Lower leg skin (tissue), 4 donors: ENCODE measurements at regions not wholly inside any gene's neighbourhood (a gene's known extent, or its start where the extent isn't known, plus 50 kb on each side); places are given as distances from the start of the nearest gene placed in this dataset.

Experiments
- DNase-seq, 2 donors: peaks; one replicate each; pipeline ENCODE4 v3.0.0-alpha.2; 2019; ENCODE audit warnings: low spot score in 2 of 2
- H3K4me3 ChIP-seq: fragments of 200-600 bp; sonication (generic); 2 replicates; pipeline ENCODE4 v1.5.1; 2017; ENCODE audit warnings: mild to moderate bottlenecking, low read depth; ENCODE audit not compliant: poor library complexity, severe bottlenecking
- CTCF ChIP-seq, 3 donors: fragments of 450-650 bp; IDR thresholded peaks; one replicate each; pipeline ENCODE4 v1.5.1; 2016; ENCODE audit warnings: antibody characterized with exemption in 3 of 3, mild to moderate bottlenecking in 3 of 3, moderate library complexity in 2 of 3
- POLR2A ChIP-seq, 2 donors: fragments of 450-650 bp; IDR thresholded peaks; one replicate each; pipeline ENCODE4 v1.6.1; 2016 to 2017; ENCODE audit warnings: antibody characterized with exemption in 2 of 2, mild to moderate bottlenecking in 1 of 2, moderate library complexity in 1 of 2
- WGBS, 2 donors: methylation state at CpG; one replicate each; pipeline ENCODE4 v1.1.5; 2018; 5-methylcytosine and 5-hydroxymethylcytosine counted together
- intact Hi-C: fragments of 100-400 bp; cut with DNase I; formaldehyde crosslinking; loops from one replicate; pipeline ENCODE4 v1.15.0; 2023; ENCODE audit warnings: low total_unique reads

- 67 to 74% methylated on average over 4 of the region's 4 CpGs for WGBS, 2 donors
- TF ChIP-seq POLR2A (IDR thresholded peaks at IDR 0.05), result no peak
- TF ChIP-seq CTCF (IDR thresholded peaks at IDR 0.05), result no peak
- H3K4me3 ChIP-seq, result no peak overlapping the region
- no peak for DNase-seq
- intact Hi-C loops, result no loop called here
Measured at GRCh38 chr3:164677317-164677716, 401.0 kb downstream of the SI start.

- WGBS, 2 donors, result 90 to 92% methylated on average over 2 of the region's 2 CpGs
- DNase-seq, result no peak
- no peak for TF ChIP-seq CTCF (IDR thresholded peaks at IDR 0.05)
- no peak for TF ChIP-seq POLR2A (IDR thresholded peaks at IDR 0.05)
- no peak overlapping the region for H3K4me3 ChIP-seq
- intact Hi-C loops, result no loop called here
Measured at GRCh38 chr3:164673738-164674137, 404.6 kb downstream of the SI start.

- TF ChIP-seq CTCF (IDR thresholded peaks at IDR 0.05) (no peak), POLR2A (IDR thresholded peaks at IDR 0.05) (no peak)
- 59 to 64% methylated on average over 1 of the region's 1 CpG for WGBS, 2 donors
- H3K4me3 ChIP-seq, result no peak overlapping the region
- intact Hi-C loops, result no loop called here
- no peak for DNase-seq
Measured at GRCh38 chr3:164658125-164658524, 420.2 kb downstream of the SI start.

- TF ChIP-seq CTCF (IDR thresholded peaks at IDR 0.05), result no peak
- TF ChIP-seq POLR2A (IDR thresholded peaks at IDR 0.05), result no peak
- H3K4me3 ChIP-seq, result no peak overlapping the region
- no peak for DNase-seq
- intact Hi-C loops, result no loop called here
- 55 to 57% methylated on average over 3 of the region's 3 CpGs for WGBS, 2 donors
Measured at GRCh38 chr3:164657631-164658030, 420.7 kb downstream of the SI start.

DNA sequence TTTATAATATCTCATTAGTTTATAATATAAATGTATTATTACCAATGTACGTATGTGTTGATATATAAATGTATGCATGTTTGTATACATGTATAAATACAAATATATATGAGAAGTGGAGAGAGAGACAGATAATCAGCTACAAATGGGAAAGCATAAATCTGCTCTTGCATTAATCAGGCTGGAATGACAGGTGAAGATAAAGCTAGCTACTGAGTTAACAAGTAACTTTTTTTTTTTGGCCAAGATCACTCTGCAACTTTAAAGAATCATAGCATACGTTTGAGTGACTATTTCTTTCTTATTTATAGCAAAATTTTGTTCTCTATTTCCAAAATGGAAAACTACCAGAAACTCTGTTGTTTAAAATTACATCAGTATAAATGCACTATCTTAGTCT, 422.8 kb downstream of the SI start:
- no peak for TF ChIP-seq POLR2A (IDR thresholded peaks at IDR 0.05)
- TF ChIP-seq CTCF (IDR thresholded peaks at IDR 0.05), result no peak
- no peak for DNase-seq
- intact Hi-C loops, result no loop called here
- no peak overlapping the region for H3K4me3 ChIP-seq
- WGBS, 2 donors, result 70 to 78% methylated on average over 2 of the region's 2 CpGs

- H3K4me3 ChIP-seq, result no peak overlapping the region
- WGBS, 2 donors, result 57 to 67% methylated on average over 4 of the region's 4 CpGs
- TF ChIP-seq POLR2A (IDR thresholded peaks at IDR 0.05) (no peak), CTCF (IDR thresholded peaks at IDR 0.05) (no peak)
- intact Hi-C loops, result no loop called here
- no peak for DNase-seq
Measured at GRCh38 chr3:164641071-164641470, 437.2 kb downstream of the SI start.
